Transverse colon (tissue), 4 donors: ENCODE measurements at regions not wholly inside any gene's neighbourhood (a gene's known extent, or its start where the extent isn't known, plus 50 kb on each side); places are given as distances from the start of the nearest gene placed in this dataset.

Experiments
- DNase-seq: peaks from one replicate; pipeline ENCODE4 v3.0.0-alpha.2; 2019
- H3K27ac ChIP-seq, 4 donors: fragments of 200-600 bp; sonication (generic); 2 replicates each; pipeline ENCODE4 v1.5.1; 2016 to 2018; ENCODE audit warnings: inconsistent platforms in 4 of 4
- H3K27me3 ChIP-seq: fragments of 200-600 bp; sonication (generic); 2 replicates; pipeline ENCODE4 v1.5.1; 2017; ENCODE audit warnings: inconsistent platforms
- H3K36me3 ChIP-seq, 4 donors: fragments of 200-600 bp; sonication (generic); 2 replicates each; pipeline ENCODE4 v1.5.1; 2017 to 2019; ENCODE audit warnings: inconsistent platforms in 4 of 4
- H3K4me1 ChIP-seq, 4 donors: fragments of 200-600 bp; sonication (generic); 2 replicates each; pipeline ENCODE4 v1.5.1; 2017 to 2020; ENCODE audit warnings: inconsistent platforms in 4 of 4
- H3K4me3 ChIP-seq, 4 donors: fragments of 200-600 bp; sonication (generic); 1 replicate in 1 of 4; 2 replicates in 3 of 4; pipeline versions ENCODE4 v1.5.1 to v1.6.1; 2017 to 2019; ENCODE audit warnings: inconsistent platforms in 4 of 4
- H3K9me3 ChIP-seq, 2 donors: fragments of 200-600 bp; sonication (generic); 2 replicates each; pipeline ENCODE4 v1.5.1; 2017 to 2019; ENCODE audit warnings: inconsistent platforms in 2 of 2
- EP300 ChIP-seq: sonication (generic); formaldehyde crosslinking; IDR thresholded peaks from one replicate; pipeline ENCODE4 v1.6.1; 2017; ENCODE audit warnings: antibody characterized with exemption, low read depth
- POLR2A ChIP-seq: fragments of 450-650 bp; IDR thresholded peaks from one replicate; pipeline ENCODE4 v1.6.1; 2016; ENCODE audit warnings: antibody characterized with exemption, mild to moderate bottlenecking, moderate library complexity
- POLR2AphosphoS5 ChIP-seq, 3 donors: sonication (generic); formaldehyde crosslinking; IDR thresholded peaks; one replicate each; pipeline ENCODE4 v1.6.1; 2016; ENCODE audit warnings: antibody characterized with exemption in 3 of 3
- WGBS, 2 donors: methylation state at CpG; one replicate each; pipeline ENCODE4 v1.1.5; 2018; ENCODE audit warnings: low coverage in 1 of 2; 5-methylcytosine and 5-hydroxymethylcytosine counted together
- in situ Hi-C, 4 donors: fragments of 200-750 bp; cut with MboI; loops; one replicate each; pipeline versions ENCODE4 v1.15.0 to v1.15.1; 2017; ENCODE audit warnings: low sequenced_read_pairs in 3 of 4, low pct_ligation_motif_present in 1 of 4, low pct_unique_long_range_greater_than_20kb in 1 of 4
- intact Hi-C: fragments of 100-400 bp; cut with DNase I; formaldehyde crosslinking; loops from one replicate; pipeline ENCODE4 v1.15.1; 2023; ENCODE audit warnings: low total_unique reads
- TF ChIP-seq, protein P1 (sequence below), 5 experiments: fragments of 200-600 bp in 3 of 5; fragments of 450-650 bp in 2 of 5; sonication (generic) in 3 of 5; IDR thresholded peaks; 1 replicate in 2 of 5; 2 replicates in 3 of 5; pipeline ENCODE4 v1.5.1; 2016 to 2017; ENCODE audit warnings: antibody characterized with exemption in 5 of 5, inconsistent platforms in 3 of 5, mild to moderate bottlenecking in 2 of 5, moderate library complexity in 1 of 5

- no peaks in the 10 kb centered on the region for H3K27me3 ChIP-seq
- 75 to 84% methylated on average over 7 to 8 of the region's 8 CpGs for WGBS, 2 donors
- in situ Hi-C loops (loop anchor here in 1 of 4 donors (25.0 kb wide), 1 partner anchor 315 kb away; no protein-coding TSS in a partner anchor), intact Hi-C loops (no loop called here)
- H3K4me1 ChIP-seq: no peaks in the 10 kb centered on the region
- TF ChIP-seq, protein P1, sequence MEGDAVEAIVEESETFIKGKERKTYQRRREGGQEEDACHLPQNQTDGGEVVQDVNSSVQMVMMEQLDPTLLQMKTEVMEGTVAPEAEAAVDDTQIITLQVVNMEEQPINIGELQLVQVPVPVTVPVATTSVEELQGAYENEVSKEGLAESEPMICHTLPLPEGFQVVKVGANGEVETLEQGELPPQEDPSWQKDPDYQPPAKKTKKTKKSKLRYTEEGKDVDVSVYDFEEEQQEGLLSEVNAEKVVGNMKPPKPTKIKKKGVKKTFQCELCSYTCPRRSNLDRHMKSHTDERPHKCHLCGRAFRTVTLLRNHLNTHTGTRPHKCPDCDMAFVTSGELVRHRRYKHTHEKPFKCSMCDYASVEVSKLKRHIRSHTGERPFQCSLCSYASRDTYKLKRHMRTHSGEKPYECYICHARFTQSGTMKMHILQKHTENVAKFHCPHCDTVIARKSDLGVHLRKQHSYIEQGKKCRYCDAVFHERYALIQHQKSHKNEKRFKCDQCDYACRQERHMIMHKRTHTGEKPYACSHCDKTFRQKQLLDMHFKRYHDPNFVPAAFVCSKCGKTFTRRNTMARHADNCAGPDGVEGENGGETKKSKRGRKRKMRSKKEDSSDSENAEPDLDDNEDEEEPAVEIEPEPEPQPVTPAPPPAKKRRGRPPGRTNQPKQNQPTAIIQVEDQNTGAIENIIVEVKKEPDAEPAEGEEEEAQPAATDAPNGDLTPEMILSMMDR (IDR thresholded peaks at IDR 0.05): no peak
- TF ChIP-seq POLR2A (no peak), EP300 (no peak)
- no peak for DNase-seq
- no peaks in the 10 kb centered on the region for H3K9me3 ChIP-seq
- no peak overlapping the region for H3K27ac ChIP-seq
- no peak overlapping the region for H3K4me3 ChIP-seq
- no peaks in the 10 kb centered on the region for H3K36me3 ChIP-seq
Observed at GRCh38 chr3:31102196-31102879, 207.9 kb upstream of the GADL1 start.

DNA sequence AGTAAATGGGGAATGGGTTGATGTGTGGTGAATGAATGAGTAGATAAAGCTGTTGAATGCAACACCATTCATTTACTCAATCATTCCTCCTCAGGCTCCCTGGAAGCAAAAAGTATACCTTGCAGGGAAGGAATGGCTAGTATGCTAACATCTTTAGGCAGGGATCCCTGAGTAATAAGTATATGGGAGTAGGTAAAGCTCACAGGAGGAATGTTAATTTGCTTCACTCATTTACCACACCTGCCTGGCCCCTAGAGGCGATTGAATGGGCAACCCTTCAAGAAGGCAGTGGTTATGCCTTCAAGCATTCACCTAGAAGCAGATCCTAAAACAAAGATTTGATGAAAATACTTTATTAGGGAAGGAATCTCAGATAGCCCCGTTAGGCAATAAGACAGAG lies 208.7 kb upstream of the GADL1 start:
- Histone ChIP-seq H3K4me1 (no peaks in the 10 kb centered on the region), H3K27ac (no peak overlapping the region), H3K9me3 (no peaks in the 10 kb centered on the region), H3K4me3 (no peak overlapping the region), H3K27me3 (no peaks in the 10 kb centered on the region), H3K36me3 (no peaks in the 10 kb centered on the region)
- in situ Hi-C loops: loop anchor here in 1 of 4 donors (25.0 kb wide), 1 partner anchor 316 kb away; no protein-coding TSS in a partner anchor
- no peak for DNase-seq
- TF ChIP-seq POLR2A (no peak), EP300 (no peak), POLR2AphosphoS5 (IDR thresholded peaks at IDR 0.05) (no peak)
- TF ChIP-seq, protein P1 (IDR thresholded peaks at IDR 0.05): no peak
- intact Hi-C loops: no loop called here
- 76 to 80% methylated on average over 2 of the region's 2 CpGs for WGBS, 2 donors

- Histone ChIP-seq H3K27me3 (no peaks in the 10 kb centered on the region), H3K4me3 (no peak overlapping the region), H3K4me1 (no peaks in the 10 kb centered on the region), H3K36me3 (no peaks in the 10 kb centered on the region), H3K27ac (no peak overlapping the region), H3K9me3 (no peaks in the 10 kb centered on the region)
- WGBS, 2 donors: 71 to 86% methylated on average over 2 to 4 of the region's 4 CpGs
- no peak for DNase-seq
- in situ Hi-C loops: loop anchor here in 1 of 4 donors (25.0 kb wide), 1 partner anchor 316 kb away; no protein-coding TSS in a partner anchor
- TF ChIP-seq, protein P1 (IDR thresholded peaks at IDR 0.05): no peak
- TF ChIP-seq POLR2AphosphoS5 (IDR thresholded peaks at IDR 0.05): no peak
- no peak for TF ChIP-seq EP300
- TF ChIP-seq POLR2A: no peak
- intact Hi-C loops: no loop called here
Observed at GRCh38 chr3:31103623-31104180, 209.2 kb upstream of the GADL1 start.

GRCh38 chr3:31105011-31105410 lies 210.6 kb upstream of the GADL1 start:
- Histone ChIP-seq H3K4me3 (no peak overlapping the region), H3K36me3 (no peaks in the 10 kb centered on the region), H3K27me3 (no peaks in the 10 kb centered on the region), H3K9me3 (no peaks in the 10 kb centered on the region), H3K27ac (no peak overlapping the region), H3K4me1 (no peaks in the 10 kb centered on the region)
- in situ Hi-C loops (loop anchor here in 1 of 4 donors (25.0 kb wide), 1 partner anchor 318 kb away; no protein-coding TSS in a partner anchor), intact Hi-C loops (no loop called here)
- TF ChIP-seq, protein P1 (IDR thresholded peaks at IDR 0.05): no peak
- TF ChIP-seq POLR2A (no peak), EP300 (no peak), POLR2AphosphoS5 (IDR thresholded peaks at IDR 0.05) (no peak)
- DNase-seq: no peak
- 80 to 90% methylated on average over 1 of the region's 1 CpG for WGBS, 2 donors
